Loucy (cell line): ENCODE measurements at regions not wholly inside any gene's neighbourhood (a gene's known extent, or its start where the extent isn't known, plus 50 kb on each side); places are given as distances from the start of the nearest gene placed in this dataset.

Experiments used
- H2AFZ ChIP-seq: fragments of 200-600 bp; sonication (generic); 2 replicates; pipeline ENCODE4 v1.6.0; 2016; ENCODE audit warnings: antibody characterized with exemption, mild to moderate bottlenecking, low read length, moderate library complexity
- H3F3A ChIP-seq: fragments of 200-600 bp; 2 replicates; pipeline ENCODE4 v1.6.0; 2016; ENCODE audit warnings: antibody characterized with exemption, low read depth, mild to moderate bottlenecking
- H3K27me3 ChIP-seq: fragments of 200-600 bp; sonication (generic); 2 replicates; pipeline ENCODE4 v1.6.1; 2014; ENCODE audit warnings: low read length, mild to moderate bottlenecking; ENCODE audit not compliant: insufficient read depth, poor library complexity, severe bottlenecking
- H3K36me3 ChIP-seq: fragments of 200-600 bp; sonication (generic); 2 replicates; pipeline ENCODE4 v1.6.1; 2016; ENCODE audit warnings: low read length; ENCODE audit not compliant: insufficient read depth
- H3K4me1 ChIP-seq: fragments of 200-600 bp; sonication (generic); 2 replicates; pipeline ENCODE4 v1.5.1; 2014; ENCODE audit warnings: low read length, mild to moderate bottlenecking; ENCODE audit not compliant: insufficient read depth, poor library complexity, severe bottlenecking
- H3K4me2 ChIP-seq: fragments of 200-600 bp; sonication (generic); 2 replicates; pipeline ENCODE4 v1.6.0; 2014; ENCODE audit warnings: antibody characterized with exemption, low read length, low read depth, mild to moderate bottlenecking; ENCODE audit not compliant: poor library complexity, severe bottlenecking
- H3K4me3 ChIP-seq: fragments of 200-600 bp; sonication (generic); 2 replicates; pipeline ENCODE4 v1.5.1; 2014; ENCODE audit warnings: low read length, mild to moderate bottlenecking, mixed read lengths; ENCODE audit not compliant: poor library complexity, severe bottlenecking
- H3K79me2 ChIP-seq: fragments of 200-600 bp; sonication (generic); 2 replicates; pipeline ENCODE4 v1.6.1; 2014; ENCODE audit warnings: low read length; ENCODE audit not compliant: insufficient read depth
- H3K9ac ChIP-seq: fragments of 200-600 bp; sonication (generic); 2 replicates; pipeline ENCODE4 v1.6.0; 2014; ENCODE audit warnings: mild to moderate bottlenecking, low read depth, low read length, moderate library complexity; ENCODE audit not compliant: poor library complexity, severe bottlenecking
- H3K9me2 ChIP-seq: fragments of 200-600 bp; sonication (generic); replicated peaks from 2 replicates; pipeline ENCODE4 v1.6.1; 2016; ENCODE audit warnings: low read depth, low read length, mixed read lengths
- H3K9me3 ChIP-seq: fragments of 200-600 bp; sonication (generic); 2 replicates; pipeline ENCODE4 v1.6.1; 2014; ENCODE audit warnings: mild to moderate bottlenecking, antibody characterized with exemption, low read length, low read depth; ENCODE audit not compliant: insufficient read depth
- H4K20me1 ChIP-seq: fragments of 200-600 bp; sonication (generic); 2 replicates; pipeline ENCODE4 v1.6.0; 2014; ENCODE audit warnings: antibody characterized with exemption, low read length, mild to moderate bottlenecking; ENCODE audit not compliant: insufficient read depth, poor library complexity, severe bottlenecking
- CTCF ChIP-seq: fragments of 200-600 bp; sonication (generic); conservative IDR thresholded peaks from 2 replicates; pipeline ENCODE4 v1.5.1; 2014; ENCODE audit warnings: mild to moderate bottlenecking, antibody characterized with exemption, low read length
- EZH2phosphoT487 ChIP-seq: fragments of 200-600 bp; IDR thresholded peaks from 2 replicates; pipeline ENCODE4 v1.6.1; 2018; ENCODE audit warnings: antibody characterized with exemption, mild to moderate bottlenecking, moderate library complexity, borderline replicate concordance

- Histone ChIP-seq H3K27me3 (no peaks in the 10 kb centered on the region), H3K4me1 (no peaks in the 10 kb centered on the region), H3K9ac (no peak overlapping the region), H3K9me2 (no peaks in the 10 kb centered on the region), H3K36me3 (no peaks in the 10 kb centered on the region), H2AFZ (no peak overlapping the region), H3K4me2 (no peak overlapping the region), H3K4me3 (no peak overlapping the region), H4K20me1 (no peaks in the 10 kb centered on the region), H3F3A (no peaks in the 10 kb centered on the region), H3K9me3 (no peaks in the 10 kb centered on the region), H3K79me2 (no peaks in the 10 kb centered on the region)
- TF ChIP-seq CTCF (no peak), EZH2phosphoT487 (no peak)
These were observed 1259.9 kb downstream of the CDH12 start for GRCh38 chr5:21593261-21593660.

DNA sequence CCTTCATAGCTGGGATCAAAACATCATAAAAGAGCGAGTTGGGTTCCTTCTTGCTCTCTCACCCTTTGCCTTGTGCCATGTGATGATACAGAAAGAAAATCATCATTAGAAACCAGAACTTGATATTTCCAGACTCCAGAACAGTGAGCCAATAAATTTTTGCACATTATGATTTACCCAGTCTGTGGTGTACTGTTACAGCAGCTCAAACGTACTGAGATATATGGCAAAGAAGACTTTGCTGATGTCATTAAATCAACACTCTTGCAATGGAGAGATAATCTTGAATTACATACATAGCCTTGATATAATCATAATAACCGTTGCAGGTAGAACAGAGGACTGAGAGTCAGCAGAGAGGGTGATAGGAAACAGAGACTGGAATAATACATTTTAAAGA lies 1271.6 kb downstream of the CDH12 start:
- H2AFZ ChIP-seq = no peak overlapping the region

DNA sequence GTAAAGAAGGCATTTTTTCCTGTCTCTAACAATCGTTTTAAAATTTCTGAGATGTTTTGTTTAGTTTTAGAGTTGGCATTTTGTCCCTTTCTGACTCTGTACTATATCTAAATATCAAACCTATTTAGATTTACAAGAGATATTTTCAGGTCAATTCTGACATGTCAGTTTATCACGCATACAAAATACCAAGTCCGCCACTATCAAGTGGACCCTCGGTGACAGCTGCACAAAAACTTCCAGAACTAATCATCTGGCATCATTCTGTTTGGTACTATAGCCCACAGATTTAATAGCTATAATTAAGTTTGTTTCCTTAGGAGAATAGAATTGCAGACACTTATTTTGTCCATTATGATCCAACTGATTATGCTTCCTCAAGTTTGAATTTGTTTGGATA lies 1278.2 kb downstream of the CDH12 start:
- Histone ChIP-seq H2AFZ (no peak overlapping the region), H3K9me3 (no peaks in the 10 kb centered on the region), H3K4me3 (no peak overlapping the region), H4K20me1 (no peaks in the 10 kb centered on the region), H3K9ac (no peak overlapping the region), H3K4me2 (no peak overlapping the region), H3F3A (no peaks in the 10 kb centered on the region), H3K4me1 (no peaks in the 10 kb centered on the region), H3K27me3 (no peaks in the 10 kb centered on the region), H3K9me2 (no peaks in the 10 kb centered on the region), H3K79me2 (no peaks in the 10 kb centered on the region), H3K36me3 (no peaks in the 10 kb centered on the region)
- TF ChIP-seq EZH2phosphoT487 = no peak
- TF ChIP-seq CTCF = no peak

More for the DNA sequence above, 1271.6 kb downstream of the CDH12 start:
- no peaks in the 10 kb centered on the region for H3K4me1 ChIP-seq
- no peaks in the 10 kb centered on the region for H3K9me3 ChIP-seq
- TF ChIP-seq EZH2phosphoT487 = no peak
- TF ChIP-seq CTCF = no peak
- H3K36me3 ChIP-seq = no peaks in the 10 kb centered on the region
- no peaks in the 10 kb centered on the region for H3F3A ChIP-seq
- H3K27me3 ChIP-seq = no peaks in the 10 kb centered on the region
- H3K4me3 ChIP-seq = no peak overlapping the region
- no peaks in the 10 kb centered on the region for H4K20me1 ChIP-seq
- no peak overlapping the region for H3K4me2 ChIP-seq
- H3K79me2 ChIP-seq = no peaks in the 10 kb centered on the region
- H3K9ac ChIP-seq = no peak overlapping the region
- no peaks in the 10 kb centered on the region for H3K9me2 ChIP-seq
